NCI-H2196 treated with DMSO at 0.1 percent for 48 hours (cell line): ENCODE measurements at regions not wholly inside any gene's neighbourhood (a gene's known extent, or its start where the extent isn't known, plus 50 kb on each side); places are given as distances from the start of the nearest gene placed in this dataset.

Source experiments
- DNase-seq: peaks from one replicate; lab custom pipeline; 2025; ENCODE audit not compliant: unreplicated experiment; lab: John Stamatoyannopoulos, UW

- DNase-seq = no peak
Observed at GRCh38 chr10:78627254-78627795, 441.4 kb upstream of the ZMIZ1 start.

GRCh38 chr10:78628976-78629375, 439.8 kb upstream of the ZMIZ1 start:
- no peak for DNase-seq

DNA sequence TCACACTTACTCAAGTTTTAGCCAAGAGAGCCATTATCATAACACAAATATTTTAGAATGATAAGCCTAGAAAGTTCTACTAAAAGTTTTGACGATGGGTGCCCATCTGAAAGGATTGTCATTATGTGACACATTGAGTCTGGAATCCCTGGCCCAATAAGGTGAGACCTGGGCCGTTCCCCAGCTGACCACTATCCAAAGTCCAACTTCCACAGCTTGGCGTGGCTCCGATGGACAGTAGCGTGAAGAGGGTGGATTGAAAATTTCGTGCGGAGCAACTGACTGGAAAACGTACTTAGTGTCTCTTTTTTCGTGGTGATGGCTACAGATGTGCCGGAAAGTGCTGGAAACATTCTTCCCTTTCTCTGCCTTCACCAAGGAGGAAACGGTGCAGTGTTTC, 439.0 kb upstream of the ZMIZ1 start:
- no peak for DNase-seq

GRCh38 chr10:78630944-78631838, 437.6 kb upstream of the ZMIZ1 start:
- no peak for DNase-seq

DNA sequence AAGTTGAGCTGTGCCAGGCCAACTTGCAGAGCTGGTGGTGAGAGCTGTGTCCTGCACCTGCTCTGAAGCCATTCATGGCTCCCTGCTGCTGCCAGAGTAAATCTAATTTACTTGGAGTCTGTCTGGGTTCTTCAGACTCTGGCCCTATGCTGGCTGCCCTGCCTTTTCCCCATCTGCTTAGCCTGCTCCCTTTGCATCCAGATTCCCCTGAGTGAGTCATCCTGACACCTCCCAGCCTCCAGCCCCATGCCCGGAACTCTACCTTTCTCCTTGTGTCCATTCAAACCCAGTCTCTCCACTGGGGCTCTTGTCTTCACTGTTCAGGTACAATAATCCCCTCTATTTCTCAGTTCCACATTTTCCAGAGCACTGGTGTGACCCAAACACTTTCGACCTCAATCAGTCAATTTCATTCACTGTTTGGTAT, 434.4 kb upstream of the ZMIZ1 start:
- no peak for DNase-seq

DNA sequence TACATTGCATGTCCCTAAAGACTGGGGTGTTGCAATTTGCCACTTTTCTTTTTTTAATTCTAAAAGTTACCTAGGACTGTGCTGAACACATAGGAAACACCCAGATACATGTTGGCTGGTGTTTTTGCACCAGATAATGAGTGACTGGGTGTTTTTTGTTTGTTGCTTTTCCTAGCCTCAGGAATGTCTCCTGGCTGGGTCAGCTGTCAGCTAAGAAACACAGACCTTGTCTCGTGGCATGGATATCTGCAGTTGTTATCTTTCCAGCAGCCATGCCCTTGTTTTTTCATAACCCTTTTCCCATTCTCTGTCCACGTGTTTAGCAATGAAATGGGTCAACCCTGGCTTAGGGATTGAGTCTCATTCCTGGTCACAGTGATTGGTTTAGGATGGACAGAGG, 433.9 kb upstream of the ZMIZ1 start:
- no peak for DNase-seq

GRCh38 chr10:78639629-78640028, 429.1 kb upstream of the ZMIZ1 start:
- DNase-seq = no peak

GRCh38 chr10:78640796-78641636, 427.8 kb upstream of the ZMIZ1 start:
- no peak for DNase-seq

- no peak for DNase-seq
Observed at GRCh38 chr10:78641693-78642092, 427.1 kb upstream of the ZMIZ1 start.

- DNase-seq = no peak
Observed at GRCh38 chr10:78642269-78642816, 426.4 kb upstream of the ZMIZ1 start.

GRCh38 chr10:78643513-78643912, 425.3 kb upstream of the ZMIZ1 start:
- DNase-seq = no peak

- no peak for DNase-seq
Observed at GRCh38 chr10:78644550-78644949, 424.2 kb upstream of the ZMIZ1 start.

GRCh38 chr10:78645169-78645686, 423.5 kb upstream of the ZMIZ1 start:
- DNase-seq = no peak

DNA sequence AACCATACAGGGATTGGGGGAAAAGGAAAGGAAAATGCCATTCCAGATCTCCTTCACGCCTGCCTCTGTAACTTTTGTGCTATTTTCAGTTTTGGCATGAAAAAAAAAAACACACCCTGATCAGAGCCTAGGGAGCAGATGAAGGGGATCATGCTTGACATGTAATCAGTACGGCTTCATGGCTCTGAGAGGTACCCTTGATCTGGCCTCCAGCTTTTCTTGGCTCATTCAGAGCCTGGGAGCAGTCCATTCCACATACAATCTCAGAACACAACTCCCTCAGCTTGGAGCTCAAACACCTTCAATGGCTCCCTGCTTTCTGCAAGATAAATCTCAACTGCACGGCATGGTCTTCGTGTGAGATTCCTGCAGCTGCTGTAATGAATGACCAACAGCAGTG, 422.8 kb upstream of the ZMIZ1 start:
- no peak for DNase-seq

GRCh38 chr10:78648256-78648860, 420.4 kb upstream of the ZMIZ1 start:
- no peak for DNase-seq

DNA sequence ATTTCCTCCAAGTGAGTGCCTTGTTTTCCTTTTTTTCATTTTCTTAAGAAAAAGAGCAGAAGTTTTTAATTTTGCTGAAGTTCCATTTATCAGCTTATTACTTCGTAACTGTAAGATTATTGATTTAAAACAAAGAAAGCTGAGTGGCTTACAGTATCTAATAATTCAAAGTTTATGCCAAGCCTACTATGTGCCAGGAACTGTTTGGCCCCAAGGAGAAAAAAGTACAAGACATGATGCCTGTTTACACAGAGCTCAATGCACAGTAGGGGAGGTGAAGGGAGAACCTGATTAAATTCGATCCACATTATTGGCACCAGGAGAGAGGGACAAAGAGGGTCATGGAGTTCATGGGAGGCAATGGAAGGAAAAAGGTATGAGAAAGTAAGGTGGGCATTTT, 419.3 kb upstream of the ZMIZ1 start:
- no peak for DNase-seq

GRCh38 chr10:78650122-78650521, 418.6 kb upstream of the ZMIZ1 start:
- DNase-seq = no peak

- DNase-seq = no peak
Observed at GRCh38 chr10:78651287-78651686, 417.5 kb upstream of the ZMIZ1 start.

- DNase-seq = no peak
Observed at GRCh38 chr10:78653555-78653954, 415.2 kb upstream of the ZMIZ1 start.

GRCh38 chr10:78654047-78654590, 414.6 kb upstream of the ZMIZ1 start:
- no peak for DNase-seq

DNA sequence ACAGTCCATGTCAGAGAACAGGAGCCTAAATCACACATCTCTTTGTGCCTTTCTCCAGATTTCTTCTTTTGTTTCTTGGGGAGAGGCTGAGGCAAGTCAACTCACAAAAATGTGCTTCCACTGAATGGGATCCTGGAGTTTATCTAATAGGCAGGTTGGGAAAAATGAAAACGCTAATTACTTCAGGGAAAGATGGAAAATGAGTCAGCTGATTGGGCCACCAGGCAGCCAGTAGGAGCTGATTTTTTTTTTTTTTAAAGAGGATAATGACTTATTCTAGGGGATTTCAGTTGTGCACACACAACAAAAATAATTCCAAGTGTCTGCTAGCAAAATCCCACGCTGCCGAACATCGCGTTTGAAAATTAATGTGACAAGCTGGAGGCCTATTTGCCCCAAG, 412.8 kb upstream of the ZMIZ1 start:
- DNase-seq = no peak
